SK-N-DZ (cell line): ENCODE measurements at regions not wholly inside any gene's neighbourhood (a gene's known extent, or its start where the extent isn't known, plus 50 kb on each side); places are given as distances from the start of the nearest gene placed in this dataset.
A peak's percentile ranks its signal among the peaks of the same experiment; 100 is the strongest.

Source experiments
- DNase-seq: peaks from one replicate; pipeline ENCODE4 v3.0.0-alpha.2; 2015; ENCODE audit warnings: low spot score

DNA sequence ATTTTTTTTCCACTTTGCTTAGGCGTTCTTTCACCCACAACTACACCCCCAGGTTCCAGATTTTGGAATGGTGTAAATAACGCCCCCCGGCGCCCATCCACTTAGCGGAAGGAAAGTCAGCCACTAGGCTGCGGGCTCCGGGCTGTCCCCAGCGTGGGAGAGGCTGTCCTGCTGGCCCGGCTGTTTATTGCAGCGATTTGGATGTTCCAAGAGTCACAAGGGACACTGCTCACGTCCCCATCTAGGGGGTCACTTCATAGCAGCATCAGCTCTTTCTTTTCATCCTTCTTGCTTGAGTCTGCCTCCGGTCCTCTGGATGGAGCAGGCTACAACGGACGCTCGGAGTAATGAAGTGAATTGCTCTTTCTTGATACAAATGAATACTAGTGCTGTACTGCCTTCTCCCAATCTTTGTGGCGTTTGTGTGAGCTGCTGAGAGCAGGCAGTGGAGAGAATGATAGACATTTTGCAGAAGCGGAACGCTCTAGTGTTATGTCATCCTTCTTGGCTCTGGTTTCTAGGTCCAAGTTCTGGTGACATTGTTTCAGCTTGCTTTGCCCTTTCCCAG lies 50.7 kb upstream of the PAIP2B start:
- DNase-seq: peak; percentile 78

DNA sequence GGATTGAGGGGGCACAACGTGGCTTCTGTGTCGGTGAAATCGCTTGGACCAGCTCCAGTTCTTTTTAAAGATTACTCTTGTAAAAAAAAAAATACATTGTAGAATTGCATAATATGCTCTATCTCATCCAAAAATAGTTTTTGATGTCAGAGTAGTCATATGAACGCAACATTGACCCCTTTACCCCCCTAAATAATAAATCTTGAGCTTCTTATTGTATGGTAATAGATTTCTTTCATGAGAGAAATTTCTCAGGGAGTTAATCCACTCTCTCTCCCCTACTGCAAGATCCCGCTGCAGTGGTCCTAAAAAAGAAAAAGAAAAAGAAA lies 50.2 kb upstream of the PAIP2B start:
- no peak for DNase-seq

DNA sequence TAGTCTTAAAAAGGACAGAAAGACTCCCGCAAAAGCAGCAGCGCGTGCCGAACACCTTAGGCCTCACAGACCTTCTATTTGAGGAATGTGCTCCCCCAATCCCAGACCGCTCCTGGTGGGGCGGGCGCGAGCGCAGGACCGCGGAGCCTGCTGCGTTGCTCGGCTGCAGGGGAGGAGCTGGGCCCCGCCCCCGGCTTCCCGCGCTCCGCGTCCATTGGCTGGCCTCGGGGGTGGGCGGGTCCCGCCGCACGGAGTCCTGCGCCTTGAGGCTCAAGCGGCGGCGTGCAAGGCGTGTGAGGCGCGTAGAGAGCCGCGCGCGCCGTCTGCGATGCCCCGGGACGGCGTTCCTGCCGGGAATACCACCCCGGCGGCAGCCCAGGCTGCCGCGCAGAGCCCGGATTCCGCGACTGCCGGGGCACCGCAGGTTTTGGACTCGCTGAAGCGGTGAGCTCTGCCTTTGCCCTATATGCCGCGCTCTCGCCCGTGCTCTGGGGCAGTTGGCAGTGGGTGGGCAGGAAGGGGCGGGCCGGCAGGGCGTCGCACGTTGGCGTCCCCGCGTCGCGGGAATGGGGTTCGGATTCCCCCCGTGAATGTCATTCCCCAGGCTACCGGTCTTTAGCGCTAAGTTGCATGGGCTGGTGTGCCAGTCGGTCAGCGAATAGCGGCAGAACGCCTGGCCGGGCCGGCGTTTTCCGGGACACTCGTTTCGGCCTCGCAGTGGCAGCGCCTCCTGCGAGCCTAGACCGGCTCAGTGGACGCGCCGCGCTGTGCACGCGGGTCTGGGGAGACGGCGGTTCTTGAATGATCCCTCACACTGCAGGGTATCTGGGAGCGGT lies 49.6 kb upstream of the PAIP2B start:
- peak; percentile 92 for DNase-seq
